ENCODE measurements at regions not wholly inside any gene's neighbourhood (a gene's known extent, or its start where the extent isn't known, plus 50 kb on each side); places are given as distances from the start of the nearest gene placed in this dataset.
A peak's percentile ranks its signal among the peaks of the same experiment; 100 is the strongest.
"Not testable (repeated sequence)": the region's sequence is repeated elsewhere in the genome, so short reads cannot be mapped to it uniquely, and the experiment has no call there.

DNA sequence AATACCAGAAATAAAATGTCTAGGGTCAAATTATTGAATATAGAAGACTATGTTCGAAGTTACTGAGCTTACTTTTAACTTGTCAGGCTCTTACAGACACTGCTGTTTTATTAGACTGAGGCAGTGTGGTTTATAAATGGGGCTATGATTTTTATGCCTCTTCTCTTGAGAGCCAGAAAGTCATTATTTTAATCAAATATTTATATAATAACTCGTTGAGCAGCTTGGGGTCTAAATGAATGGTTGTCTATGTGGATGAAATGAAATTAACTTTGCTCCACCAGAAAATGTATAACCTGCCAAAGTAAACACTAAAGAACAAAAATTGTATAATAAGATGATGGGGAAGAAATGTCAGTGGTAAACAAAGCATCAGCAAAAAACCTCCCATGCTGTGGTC lies 175.6 kb upstream of the THSD7A start:
- DNase-seq: no peak

DNA sequence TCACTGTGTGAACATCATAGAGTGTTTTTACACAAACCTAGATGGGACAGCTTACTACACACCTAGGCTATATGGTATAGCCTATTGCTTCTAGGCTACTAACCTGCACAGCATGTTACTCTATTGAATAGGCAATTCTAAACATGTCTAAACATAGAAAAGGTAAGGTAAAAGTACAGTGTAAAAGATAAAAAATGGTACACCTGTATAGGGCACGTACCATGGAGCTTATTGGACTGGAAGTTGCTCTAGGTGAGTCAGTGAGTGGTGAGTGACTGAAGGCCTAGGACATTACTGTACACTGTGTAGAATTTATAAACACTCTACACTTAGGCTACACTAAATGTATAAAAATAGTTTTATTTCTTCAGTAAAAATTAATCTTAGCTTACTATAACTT lies 182.0 kb upstream of the THSD7A start:
- DNase-seq: no peak

DNA sequence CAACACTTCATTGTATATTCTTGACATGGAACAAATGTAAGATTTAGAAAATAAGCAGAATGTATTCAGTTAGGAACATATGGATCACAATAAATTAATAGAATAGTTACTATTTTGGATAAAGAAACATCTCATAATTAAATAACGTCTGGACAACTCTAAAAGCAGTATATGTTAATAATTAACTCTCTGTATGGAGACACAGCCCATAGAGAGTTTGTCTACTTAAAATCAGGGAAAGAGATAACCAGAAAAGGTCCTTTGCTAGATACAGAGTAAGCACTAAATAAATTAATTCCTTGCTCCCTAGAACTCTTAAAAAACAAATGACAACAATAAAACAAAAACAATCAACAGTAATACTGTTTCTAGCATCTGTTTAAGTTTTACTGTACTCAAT lies 184.4 kb upstream of the THSD7A start:
- no peak for DNase-seq

DNA sequence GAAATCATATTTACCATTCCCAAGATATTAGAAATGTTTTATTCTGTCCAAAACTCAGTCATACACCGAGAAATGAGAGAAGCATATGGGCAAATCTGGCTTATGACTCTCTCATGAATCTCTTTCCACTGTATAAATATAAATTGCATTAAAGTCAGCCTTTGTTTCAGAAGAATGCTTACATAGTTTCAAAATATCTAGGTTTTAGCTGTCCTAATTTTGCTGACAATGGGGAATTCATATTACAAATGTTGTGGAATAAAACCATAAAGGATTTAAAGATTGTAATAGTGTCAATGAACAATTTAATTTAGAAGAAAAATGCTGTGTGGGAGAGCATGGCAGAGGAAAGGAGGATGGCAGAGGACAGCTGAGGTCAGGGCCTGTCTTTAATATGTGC lies 185.0 kb upstream of the THSD7A start:
- DNase-seq: no peak

DNA sequence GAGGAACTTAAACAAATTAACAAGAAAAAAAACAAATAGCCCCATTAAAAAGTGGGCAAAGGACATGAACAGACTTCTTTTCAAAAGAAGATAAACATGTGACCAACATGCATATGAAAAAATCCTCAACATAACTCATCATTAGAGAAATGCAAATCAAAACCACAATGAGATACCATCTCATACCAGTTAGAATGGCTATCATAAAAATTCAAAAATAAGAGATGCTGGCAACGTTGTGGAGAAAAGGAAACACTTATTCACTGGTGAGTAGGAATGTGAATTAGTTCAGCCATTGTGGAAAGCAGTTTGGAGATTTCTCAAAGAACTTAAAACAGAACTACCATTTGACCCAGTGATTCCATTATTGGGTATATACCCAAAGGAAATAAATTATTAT lies 189.1 kb upstream of the TMEM106B start:
- DNase-seq: not testable (repeated sequence)

DNA sequence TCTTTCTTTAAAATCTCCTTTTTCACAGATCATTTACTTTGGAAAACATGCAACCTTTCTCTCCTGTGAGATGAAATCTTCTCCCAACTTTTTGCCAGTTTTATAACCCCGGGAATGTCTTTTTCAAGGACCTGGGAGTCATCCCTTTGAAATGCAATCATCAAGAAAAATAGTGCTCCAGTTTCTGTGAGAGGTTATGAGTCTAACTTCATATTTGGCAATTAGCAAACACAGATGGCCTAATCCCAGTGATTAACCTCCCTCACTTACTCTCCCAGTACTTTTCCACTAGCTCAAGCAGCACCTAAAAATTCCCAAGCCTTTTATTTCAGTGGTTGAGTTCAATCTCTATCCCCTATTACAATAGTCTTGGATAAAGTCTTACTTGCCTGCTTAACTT lies 185.8 kb upstream of the TMEM106B start:
- DNase-seq: no peak

DNA sequence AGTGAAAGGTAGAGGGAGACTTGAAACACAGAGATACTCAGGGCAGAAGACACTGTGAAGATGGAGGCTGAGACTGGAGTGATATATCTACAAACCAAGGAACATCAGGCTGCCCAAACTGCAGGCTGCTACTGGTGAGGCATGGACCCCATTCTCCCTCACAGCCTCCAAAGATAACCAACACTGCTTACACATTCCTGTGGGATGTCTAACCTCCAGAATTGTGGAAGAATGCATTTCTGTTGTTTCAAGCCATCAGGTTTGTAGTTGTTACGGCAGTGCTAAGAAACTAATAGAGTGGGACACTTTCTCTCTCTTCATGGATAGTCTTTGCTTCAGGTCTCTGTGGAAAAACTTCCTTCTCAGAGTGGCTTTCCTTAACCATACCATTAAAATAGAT lies 182.6 kb upstream of the TMEM106B start:
- no peak for DNase-seq

DNA sequence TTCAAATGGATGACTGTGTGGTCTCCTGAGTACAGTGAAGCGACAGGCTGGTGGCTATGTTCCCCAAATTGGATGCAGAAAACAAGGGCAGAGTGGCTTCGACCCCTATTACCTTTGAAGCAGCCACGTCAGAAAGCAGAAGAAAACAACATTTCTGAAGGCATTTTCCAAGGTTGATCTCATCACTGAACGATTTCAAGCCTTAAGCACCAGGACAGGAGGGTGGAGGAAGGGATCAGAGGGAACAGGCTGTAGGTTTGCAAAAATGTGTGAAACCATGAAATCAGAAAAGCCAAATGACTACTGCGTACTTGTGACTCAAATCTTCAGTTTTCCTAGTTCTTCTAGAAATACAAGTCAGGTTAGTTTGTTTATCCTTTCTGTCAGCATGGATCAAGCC lies 181.0 kb upstream of the TMEM106B start:
- no peak for DNase-seq

DNA sequence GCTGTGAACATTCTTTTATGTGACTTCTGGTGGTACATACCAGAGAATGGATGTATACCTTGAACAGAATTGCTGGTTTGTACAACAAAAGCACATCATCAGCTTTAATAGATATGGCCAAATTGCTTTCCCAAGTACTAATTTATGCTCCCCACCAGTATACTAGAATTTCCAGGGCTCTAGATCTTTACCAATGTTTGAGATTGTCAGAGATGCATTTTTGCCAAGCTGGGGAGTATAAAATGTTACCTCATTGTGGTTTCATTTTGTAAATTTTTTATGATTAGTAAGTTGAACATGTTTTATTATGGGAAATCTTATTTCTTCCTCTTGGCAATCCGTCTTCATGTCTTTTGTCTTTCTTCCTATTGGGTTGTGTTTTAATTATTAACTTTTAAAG lies 179.9 kb upstream of the TMEM106B start:
- DNase-seq: no peak

DNA sequence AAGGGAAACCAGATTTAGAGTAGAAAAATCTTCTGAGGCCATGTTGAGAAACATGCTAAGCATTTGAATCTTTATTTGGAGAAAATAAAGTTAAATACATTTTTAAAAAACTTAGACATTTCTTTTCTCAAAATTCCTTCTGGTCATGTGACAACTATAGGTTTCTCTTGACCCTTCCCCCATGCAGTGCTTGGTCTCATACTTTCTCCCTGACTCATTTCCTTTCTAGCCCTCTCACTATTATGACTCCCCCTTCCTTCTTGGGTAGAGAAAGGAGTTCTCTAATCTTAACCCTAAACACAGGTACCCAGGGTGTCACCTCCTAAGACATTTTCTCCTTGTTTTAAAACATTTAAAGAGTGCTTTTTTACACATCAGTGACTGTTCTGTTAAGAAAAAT lies 179.5 kb upstream of the TMEM106B start:
- no peak for DNase-seq

DNA sequence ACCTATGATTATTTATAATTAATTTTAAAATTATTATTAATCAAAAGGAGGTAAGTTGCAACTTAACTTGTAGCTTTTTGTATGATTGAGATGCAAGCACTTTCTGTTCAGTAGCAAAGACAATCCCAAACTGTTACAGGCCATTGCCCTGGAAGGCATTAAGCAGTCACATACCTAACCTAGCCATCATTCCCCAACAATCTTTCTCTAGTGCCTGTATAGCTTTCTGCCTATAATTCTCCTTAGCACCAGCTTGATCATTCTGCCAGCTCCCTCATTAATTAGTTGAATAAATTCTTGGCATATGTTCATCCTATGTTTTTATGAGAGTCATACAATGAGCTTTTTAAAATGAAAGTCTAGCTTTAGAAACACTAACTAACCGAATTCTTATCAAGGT lies 178.9 kb upstream of the TMEM106B start:
- no peak for DNase-seq

DNA sequence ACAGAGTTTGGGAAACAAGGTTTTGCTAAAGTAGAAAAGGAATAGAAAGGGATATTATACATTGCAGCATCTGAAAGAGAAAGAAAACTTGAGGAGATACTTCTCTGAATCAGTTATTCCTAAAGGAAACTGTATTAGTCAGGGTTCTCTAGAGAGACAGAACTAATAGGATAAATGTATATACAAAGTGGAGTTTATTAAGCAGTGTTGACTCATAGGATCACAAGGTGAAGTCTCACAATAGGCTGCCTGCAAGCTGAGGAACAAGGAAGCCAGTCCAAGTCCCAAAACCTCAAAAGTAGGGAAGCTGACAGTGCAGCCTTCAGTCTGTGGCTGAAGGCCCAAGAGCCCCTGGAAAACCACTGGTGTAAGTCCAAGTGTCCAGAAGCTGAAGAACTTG lies 167.6 kb upstream of the TMEM106B start:
- not testable (repeated sequence) for DNase-seq

DNA sequence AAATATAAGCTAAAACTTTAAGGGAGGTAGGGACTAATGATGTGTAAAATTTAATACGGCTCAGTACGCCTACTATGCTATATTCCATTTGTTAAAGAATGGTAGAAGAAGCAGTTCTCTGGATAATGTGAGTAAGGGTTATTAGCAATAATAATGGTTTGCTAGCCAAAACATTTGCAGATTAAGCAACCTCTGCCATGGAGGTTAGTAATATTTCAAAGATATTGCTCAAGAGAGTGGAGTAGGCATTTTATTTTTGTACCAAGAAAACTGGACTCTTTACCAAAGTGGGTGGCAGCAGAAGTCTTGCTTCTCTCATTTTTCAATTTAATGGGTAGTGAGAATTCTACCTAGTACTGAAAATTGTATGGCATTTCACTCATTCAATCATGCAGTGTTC lies 158.9 kb upstream of the TMEM106B start:
- DNase-seq: no peak

DNA sequence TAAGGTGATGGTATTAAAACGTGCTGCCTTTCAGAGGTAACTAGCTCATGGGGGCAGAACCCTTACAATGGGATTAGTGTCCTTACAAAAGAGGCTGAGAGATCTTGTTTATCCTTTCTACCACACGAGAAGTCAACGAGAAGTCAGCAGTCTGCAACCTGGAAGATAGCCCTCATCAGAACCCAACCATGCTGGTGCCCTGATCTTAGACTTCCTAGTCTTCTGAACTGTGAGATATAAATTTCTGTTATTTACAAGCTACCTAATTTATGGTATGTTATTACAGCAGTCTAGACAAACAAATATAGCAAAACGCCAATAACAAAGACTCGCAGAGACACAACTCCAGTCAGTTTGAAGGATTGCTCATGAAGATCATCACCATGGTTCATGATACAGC lies 157.5 kb upstream of the TMEM106B start:
- no peak for DNase-seq

DNA sequence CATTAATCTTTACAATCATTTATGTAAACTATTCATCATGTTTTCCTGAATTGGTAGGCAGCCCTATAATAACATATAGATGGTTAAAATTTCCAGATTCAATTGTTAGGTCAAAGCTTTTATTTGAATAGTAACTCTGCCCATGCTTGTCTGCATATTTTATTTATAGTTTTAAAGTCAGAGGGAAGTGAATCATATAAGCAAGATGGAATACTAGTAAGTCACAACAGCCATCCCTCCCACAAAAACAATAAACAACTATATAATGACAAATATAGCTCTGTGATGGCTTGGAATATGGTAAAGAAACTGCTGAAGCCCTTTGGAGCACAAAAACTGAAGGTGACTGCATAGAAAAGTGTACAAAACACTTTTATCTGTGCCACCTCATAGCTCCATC lies 156.3 kb upstream of the TMEM106B start:
- no peak for DNase-seq

DNA sequence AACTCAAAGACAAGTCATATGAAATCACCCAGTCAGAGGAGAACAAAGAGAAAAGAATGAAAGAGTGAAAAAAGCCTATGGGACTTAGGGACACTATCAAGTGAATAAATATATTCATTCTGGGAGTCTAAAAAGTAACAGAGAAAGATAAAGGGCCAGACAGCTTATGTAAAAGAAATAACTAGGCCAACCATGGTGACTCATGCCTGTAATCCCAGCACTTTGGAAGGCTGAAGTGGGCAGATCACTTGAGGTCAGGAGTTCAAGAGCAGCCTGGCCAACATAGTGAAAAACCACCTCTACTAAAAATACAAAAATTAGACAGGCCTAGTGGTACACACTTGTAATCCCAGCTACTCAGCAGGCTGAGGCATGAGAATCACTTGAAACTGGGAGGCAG lies 154.7 kb upstream of the TMEM106B start:
- DNase-seq: no peak

DNA sequence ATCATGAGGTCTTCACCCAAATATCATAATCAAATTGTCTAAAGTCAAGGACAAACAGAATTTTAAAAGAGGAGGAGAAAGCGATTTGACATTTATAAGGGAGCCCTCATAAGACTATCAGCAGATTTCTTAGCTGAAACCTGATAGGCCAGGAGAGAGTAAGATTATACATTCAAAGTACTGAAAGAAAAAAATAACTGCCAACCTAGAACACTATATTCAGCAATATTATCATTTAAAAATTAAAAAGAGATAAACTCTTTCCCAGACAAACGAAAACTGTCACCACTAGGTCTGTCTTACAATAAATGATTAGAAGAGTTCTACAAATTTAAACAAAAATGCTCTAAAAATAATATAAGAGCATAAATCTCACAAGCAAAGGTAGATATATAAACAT lies 154.1 kb upstream of the TMEM106B start:
- DNase-seq: no peak

DNA sequence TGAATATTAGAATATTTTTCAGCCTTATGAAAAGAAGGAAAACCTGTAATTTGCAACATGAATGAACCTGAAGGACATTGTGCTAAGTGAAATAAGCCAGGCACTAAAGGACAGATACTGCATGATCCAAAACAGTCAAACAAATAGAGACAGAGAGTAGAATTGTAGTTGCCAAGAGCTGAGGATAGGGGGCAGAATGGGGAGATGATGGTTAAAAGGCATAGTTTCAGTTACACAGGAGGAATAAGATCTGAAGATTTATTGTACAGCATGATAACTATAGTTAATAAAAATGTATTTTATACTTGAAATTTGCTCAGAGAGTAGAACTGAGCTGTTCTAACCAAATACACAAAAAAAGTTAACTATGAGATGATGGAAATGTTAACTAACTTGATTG lies 149.0 kb upstream of the TMEM106B start:
- DNase-seq: no peak

DNA sequence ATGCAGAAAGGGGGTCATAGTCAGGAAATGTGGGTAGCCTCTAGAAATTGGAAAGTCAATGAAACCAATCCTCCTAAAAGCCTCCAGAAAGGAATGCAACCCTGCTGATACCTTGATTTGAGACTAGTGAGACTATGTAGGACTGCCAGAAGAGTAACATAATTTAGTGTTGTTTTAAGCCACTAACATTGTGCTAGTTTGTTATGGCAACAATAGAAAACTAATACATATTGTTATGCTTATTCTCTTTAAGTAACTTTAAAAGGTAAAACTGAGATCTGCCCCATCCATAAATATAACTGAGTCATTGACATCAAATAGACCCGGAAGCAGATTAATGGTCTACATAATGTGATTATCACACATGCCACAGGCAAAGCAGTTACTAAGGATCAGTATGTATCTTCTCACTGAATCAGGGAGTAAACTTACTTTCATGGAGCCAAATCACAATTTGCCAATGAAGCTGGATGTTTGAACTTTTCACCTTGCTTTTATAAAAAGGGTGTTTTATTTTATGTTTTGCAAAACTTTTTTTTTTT lies 146.4 kb upstream of the TMEM106B start:
- no peak for DNase-seq

DNA sequence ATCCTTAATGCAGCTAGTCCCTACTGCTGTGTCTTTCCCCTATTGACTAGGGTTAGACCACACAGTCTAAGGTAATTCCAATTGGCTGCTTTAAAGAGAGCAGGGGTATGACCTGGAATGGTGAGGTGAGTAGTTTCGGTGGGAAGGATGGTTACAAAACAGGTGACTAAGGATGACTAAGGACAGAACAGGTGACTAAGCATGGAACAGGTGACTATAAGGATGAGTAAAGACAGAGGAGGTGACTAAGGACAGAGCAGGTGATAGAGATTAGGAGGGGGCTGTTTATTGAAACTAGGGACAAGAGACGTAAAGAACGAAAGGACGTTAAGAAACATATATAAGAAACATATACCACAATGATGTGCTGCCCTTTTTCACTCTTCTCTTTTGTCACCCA lies 145.1 kb upstream of the TMEM106B start:
- no peak for DNase-seq

DNA sequence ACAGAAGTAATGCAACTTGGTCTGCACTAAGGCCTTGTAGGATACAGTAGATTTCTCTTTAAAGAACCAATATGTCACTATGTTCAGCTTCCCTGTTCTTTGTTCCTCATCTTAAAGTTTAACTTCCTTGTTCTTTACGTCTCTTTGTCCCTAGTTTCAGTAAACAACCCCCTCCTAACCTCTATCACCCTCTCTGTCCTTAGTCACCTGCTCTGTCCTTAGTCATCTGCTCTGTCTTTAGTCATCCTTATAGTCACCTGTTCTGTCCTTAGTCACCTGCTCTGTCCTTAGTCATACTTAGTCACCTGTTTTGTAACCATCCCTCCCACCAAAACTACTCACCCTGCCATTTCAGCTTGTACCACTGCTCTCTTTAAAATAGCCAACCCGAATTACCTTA lies 144.6 kb upstream of the TMEM106B start:
- no peak for DNase-seq

DNA sequence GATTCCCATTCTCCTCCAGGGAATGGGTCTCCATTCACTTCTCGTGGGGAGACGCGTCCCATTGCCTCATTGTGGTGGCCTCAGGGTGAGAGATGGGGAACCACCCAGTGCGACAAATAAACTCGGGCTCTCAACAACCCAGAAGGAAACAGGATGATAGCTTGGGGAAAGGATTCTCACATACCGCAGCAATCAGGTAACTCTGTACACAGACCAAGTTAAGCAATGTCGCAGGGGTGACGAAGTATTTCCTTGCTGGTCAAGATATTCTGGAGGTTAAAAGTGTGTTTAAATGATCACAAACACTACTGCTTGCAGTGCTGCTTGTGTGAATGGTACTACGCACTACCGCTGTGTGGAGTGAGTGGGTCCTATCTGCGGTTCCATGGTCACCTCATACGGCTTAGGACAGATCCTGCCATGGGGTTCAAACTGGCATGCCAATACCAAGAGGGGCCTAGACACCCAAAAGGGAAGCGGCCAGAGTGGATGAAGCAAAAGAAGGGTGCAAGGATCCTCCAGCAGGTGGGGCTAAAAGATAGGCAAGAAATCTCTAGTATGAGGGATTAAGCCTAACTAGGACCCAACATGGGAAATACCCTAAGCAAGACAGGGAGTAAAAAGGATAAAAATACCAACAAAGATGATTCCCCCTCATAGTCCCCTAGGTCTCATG lies 143.8 kb upstream of the TMEM106B start:
- DNase-seq: peak; percentile 55

DNA sequence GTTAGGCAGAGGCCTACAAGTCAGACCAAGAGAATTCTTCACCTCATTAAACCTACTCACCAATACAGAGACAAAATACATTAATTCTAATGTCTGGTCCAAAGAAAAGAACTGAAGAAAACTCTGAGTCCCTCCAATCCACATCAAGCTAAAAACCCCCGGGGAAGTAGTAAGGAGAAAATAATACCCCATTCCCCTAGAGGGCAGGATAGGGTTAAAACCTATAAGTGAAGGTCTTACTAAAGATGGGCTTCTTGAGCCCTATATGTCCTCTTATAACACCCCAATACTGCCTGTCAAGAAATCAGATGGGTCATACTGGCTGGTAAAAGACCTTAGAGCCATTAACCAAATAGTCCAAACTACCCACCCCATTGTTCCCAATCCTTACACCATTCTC lies 141.3 kb upstream of the TMEM106B start:
- DNase-seq: no peak

DNA sequence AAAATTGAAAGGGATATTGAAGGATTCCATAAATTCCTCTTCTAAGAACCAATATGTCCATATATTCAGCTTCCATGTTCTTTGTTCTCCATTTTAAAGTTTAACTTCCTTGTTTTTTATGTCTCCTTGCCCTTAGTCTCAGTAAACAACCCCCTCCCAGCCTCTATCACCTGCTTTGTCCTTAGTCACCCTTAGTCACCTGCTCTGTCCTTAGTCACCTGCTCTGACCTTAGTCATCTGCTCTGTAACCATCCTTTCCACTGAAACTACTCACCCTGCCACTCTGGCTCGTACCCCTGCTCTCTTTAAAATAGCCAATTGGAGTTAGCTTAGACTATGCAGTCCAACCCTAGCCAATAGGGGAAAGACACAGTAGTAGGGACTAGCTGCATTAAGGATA lies 136.2 kb upstream of the TMEM106B start:
- no peak for DNase-seq

DNA sequence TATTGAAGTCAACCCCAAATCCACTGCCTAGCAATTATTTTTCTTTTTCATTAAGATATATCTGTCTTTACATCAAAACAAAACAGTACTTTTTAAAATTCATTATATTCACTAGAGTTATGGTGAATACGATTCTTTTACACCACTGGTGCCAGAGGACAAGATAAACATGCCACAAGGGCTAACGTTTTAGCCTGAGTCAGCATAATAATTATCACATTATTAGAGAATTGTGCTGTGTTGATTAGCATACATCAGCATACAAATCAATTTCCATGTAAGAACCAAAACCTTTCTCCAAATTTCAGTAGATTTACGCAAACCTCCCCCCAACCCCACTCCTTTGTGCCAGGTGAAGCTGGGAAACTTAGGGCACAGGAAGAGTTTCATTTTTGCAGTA lies 131.1 kb upstream of the TMEM106B start:
- DNase-seq: no peak

DNA sequence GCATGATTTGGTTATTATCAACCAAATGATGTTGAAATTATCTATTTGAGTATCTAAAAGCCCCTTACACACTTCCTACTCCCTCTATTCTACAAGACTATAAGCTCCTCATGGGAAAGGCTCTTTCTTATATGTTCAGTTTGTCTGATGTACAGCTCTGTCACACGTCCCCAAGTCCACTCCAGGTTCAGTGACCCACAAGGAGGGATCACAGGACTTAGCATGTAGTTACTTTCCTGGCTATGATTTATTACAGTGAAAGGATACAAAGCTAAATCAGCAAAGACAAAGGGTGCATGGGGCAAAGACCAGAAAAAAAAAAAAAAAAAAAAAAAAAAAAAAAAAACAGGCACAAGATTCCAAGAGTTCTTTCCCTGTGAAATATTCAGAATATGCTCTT lies 125.6 kb upstream of the TMEM106B start:
- no peak for DNase-seq
